SK-N-SH (cell line): ENCODE measurements at regions not wholly inside any gene's neighbourhood (a gene's known extent, or its start where the extent isn't known, plus 50 kb on each side); places are given as distances from the start of the nearest gene placed in this dataset.

Source experiments
- CTCF ChIA-PET: fragments of 300-600, 350-600 bp; formaldehyde crosslinking; extraction: SDS; loops from one replicate; lab custom pipeline; 2021; lab: Yijun Ruan, JAX
- POLR2A ChIA-PET: fragments of 350-600 bp; sonication (Branson Sonifier 250); formaldehyde crosslinking; extraction: SDS; loops from one replicate; lab custom pipeline; 2020; ENCODE audit warnings: antibody characterized with exemption, inconsistent platforms; lab: Yijun Ruan, JAX
- DNase-seq: peaks from one replicate; pipeline ENCODE4 v3.0.0; 2012
- H2AFZ ChIP-seq: fragments of 200-600 bp; sonication (generic); 2 replicates; pipeline ENCODE4 v1.8.1; 2016; ENCODE audit warnings: antibody characterized with exemption, mild to moderate bottlenecking, low read depth
- H3F3A ChIP-seq: fragments of 200-600 bp; sonication (generic); replicated peaks from 2 replicates; pipeline ENCODE3; 2016; ENCODE audit warnings: antibody characterized with exemption, mild to moderate bottlenecking; ENCODE audit not compliant: insufficient read depth
- H3K27ac ChIP-seq, 2 experiments: fragments of 200-500 bp in 1 of 2; fragments of 200-600 bp in 1 of 2; sonication (Bioruptor generic) in 1 of 2; sonication (generic), shearing (Covaris generic) in 1 of 2; 2 replicates each; pipeline versions ENCODE4 v1.5.1 to v1.6.1; 2014 to 2016; ENCODE audit warnings: low read depth in 2 of 2, inconsistent platforms in 1 of 2, low read length in 1 of 2, mild to moderate bottlenecking in 1 of 2, mixed read lengths in 1 of 2
- H3K27me3 ChIP-seq: fragments of 200-600 bp; sonication (generic), shearing (Covaris generic); 2 replicates; pipeline ENCODE4 v1.6.1; 2016; ENCODE audit warnings: mixed run types; ENCODE audit not compliant: insufficient read depth
- H3K36me3 ChIP-seq, 2 experiments: fragments of 200-500 bp in 1 of 2; fragments of 200-600 bp in 1 of 2; sonication (Bioruptor generic) in 1 of 2; sonication (generic) in 1 of 2; replicated peaks in 1 of 2; 2 replicates each; pipeline versions ENCODE3 to v1.5.1; 2014 to 2016; ENCODE audit warnings: low read length in 1 of 2, mild to moderate bottlenecking in 1 of 2; ENCODE audit not compliant: insufficient read depth in 2 of 2, control insufficient read depth in 1 of 2
- H3K4me1 ChIP-seq, 2 experiments: fragments of 200-500 bp in 1 of 2; fragments of 200-600 bp in 1 of 2; sonication (Bioruptor generic) in 1 of 2; sonication (generic), shearing (Covaris generic) in 1 of 2; 2 replicates each; pipeline versions ENCODE4 v1.5.1 to v1.6.1; 2014 to 2016; ENCODE audit warnings: low read depth in 1 of 2, low read length in 1 of 2, mixed run types in 1 of 2; ENCODE audit not compliant: insufficient read depth in 2 of 2, control insufficient read depth in 1 of 2
- H3K4me2 ChIP-seq: fragments of 200-600 bp; sonication (generic), shearing (Covaris generic); 2 replicates; pipeline ENCODE4 v1.6.1; 2017; ENCODE audit warnings: mixed run types
- H3K4me3 ChIP-seq, 2 experiments: fragments of 200-500 bp in 1 of 2; fragments of 200-600 bp in 1 of 2; sonication (Bioruptor generic) in 1 of 2; sonication (generic), shearing (Covaris generic) in 1 of 2; 2 replicates each; pipeline versions ENCODE4 v1.5.1 to v1.8.1; 2014 to 2016; ENCODE audit warnings: low read depth in 2 of 2, inconsistent platforms in 1 of 2, low read length in 1 of 2, mild to moderate bottlenecking in 1 of 2, mixed read lengths in 1 of 2, moderate library complexity in 1 of 2
- H3K79me2 ChIP-seq: fragments of 200-600 bp; sonication (generic); 2 replicates; pipeline ENCODE4 v1.8.1; 2017; ENCODE audit warnings: mild to moderate bottlenecking; ENCODE audit not compliant: insufficient read depth
- H3K9ac ChIP-seq: fragments of 200-600 bp; sonication (generic); 2 replicates; pipeline ENCODE4 v1.6.1; 2017; ENCODE audit warnings: mixed run types
- H3K9me2 ChIP-seq: fragments of 200-600 bp; sonication (generic); 2 replicates; pipeline ENCODE4 v1.6.1; 2017; ENCODE audit warnings: mixed run types
- H3K9me3 ChIP-seq: fragments of 200-600 bp; sonication (generic); 2 replicates; pipeline ENCODE4 v1.6.1; 2017; ENCODE audit warnings: mixed run types, mild to moderate bottlenecking, moderate library complexity
- H4K20me1 ChIP-seq: fragments of 200-600 bp; sonication (generic); 2 replicates; pipeline ENCODE4 v1.6.1; 2017; ENCODE audit warnings: mild to moderate bottlenecking, mixed run types; ENCODE audit not compliant: insufficient read depth
- CTCF ChIP-seq: fragments of 200-600 bp; sonication (generic); IDR thresholded peaks from 2 replicates; pipeline ENCODE4 v1.6.1; 2017; ENCODE audit warnings: antibody characterized with exemption, mild to moderate bottlenecking, moderate library complexity
- FOSL2 ChIP-seq: IDR thresholded peaks from 2 replicates; pipeline ENCODE4 v1.4.0; 2012; ENCODE audit warnings: low read depth, mild to moderate bottlenecking, moderate library complexity, borderline replicate concordance
- JUND ChIP-seq: IDR thresholded peaks from 2 replicates; pipeline ENCODE4 v1.4.0; 2012
- MEF2A ChIP-seq: IDR thresholded peaks from 2 replicates; pipeline ENCODE4 v1.4.0; 2012; ENCODE audit warnings: low read depth, borderline replicate concordance
- MXI1 ChIP-seq: IDR thresholded peaks from 2 replicates; pipeline ENCODE4 v1.6.1; 2012; ENCODE audit warnings: mild to moderate bottlenecking, low read depth, low read length, improper control_type of control experiment
- POLR2AphosphoS5 ChIP-seq: IDR thresholded peaks from 2 replicates; pipeline ENCODE4 v1.6.1; 2012; ENCODE audit warnings: low read depth, low read length
- RAD21 ChIP-seq: IDR thresholded peaks from 2 replicates; pipeline ENCODE4 v1.6.1; 2012; ENCODE audit warnings: mild to moderate bottlenecking, low read length
- RCOR1 ChIP-seq: fragments of 150-350 bp; IDR thresholded peaks from 2 replicates; pipeline ENCODE4 v1.6.1; 2017; ENCODE audit warnings: antibody characterized with exemption, low read length
- RXRA ChIP-seq: IDR thresholded peaks from 2 replicates; pipeline ENCODE4 v1.4.0; 2012; ENCODE audit warnings: low read depth, mild to moderate bottlenecking, borderline replicate concordance
- SIN3A ChIP-seq: IDR thresholded peaks from 2 replicates; pipeline ENCODE4 v1.6.1; 2012; ENCODE audit warnings: low read depth, mild to moderate bottlenecking, low read length, moderate library complexity, borderline replicate concordance
- TCF12 ChIP-seq: IDR thresholded peaks from 2 replicates; pipeline ENCODE4 v1.4.0; 2012
- TEAD4 ChIP-seq: IDR thresholded peaks from 2 replicates; pipeline ENCODE4 v1.4.0; 2012; ENCODE audit warnings: mild to moderate bottlenecking, borderline replicate concordance; ENCODE audit not compliant: insufficient read depth
- YY1 ChIP-seq: IDR thresholded peaks from 2 replicates; pipeline ENCODE4 v1.4.0; 2012; ENCODE audit warnings: low read depth, mild to moderate bottlenecking
- WGBS: methylation state at CpG from one replicate; pipeline ENCODE4 v1.1.6; 2017; ENCODE audit warnings: low lambda C conversion rate; 5-methylcytosine and 5-hydroxymethylcytosine counted together
- TF ChIP-seq, protein P1 (sequence below): IDR thresholded peaks from 2 replicates; pipeline ENCODE4 v1.4.0; 2012; ENCODE audit warnings: low read depth
- TF ChIP-seq, protein P2 (sequence below): IDR thresholded peaks from 2 replicates; pipeline ENCODE4 v1.6.1; 2012; ENCODE audit warnings: mild to moderate bottlenecking, low read depth, low read length, moderate library complexity

- no peaks in the 10 kb centered on the region for H3K9me3 ChIP-seq
- no peaks in the 10 kb centered on the region for H3K36me3 ChIP-seq
- no peaks in the 10 kb centered on the region for H3K27me3 ChIP-seq
- H2AFZ ChIP-seq, result no peak overlapping the region
- ChIA-PET CTCF (interaction anchor here (0.6 to 1.0 kb wide), 2 partner anchors 14 to 23 kb away, joined by 3 read pairs; no protein-coding TSS in a partner anchor), POLR2A (no interaction called here)
- TF ChIP-seq TCF12, result no peak
- no peak for TF ChIP-seq RXRA
- TF ChIP-seq MEF2A, result no peak
- TF ChIP-seq FOSL2, result no peak
- TF ChIP-seq, protein P1, sequence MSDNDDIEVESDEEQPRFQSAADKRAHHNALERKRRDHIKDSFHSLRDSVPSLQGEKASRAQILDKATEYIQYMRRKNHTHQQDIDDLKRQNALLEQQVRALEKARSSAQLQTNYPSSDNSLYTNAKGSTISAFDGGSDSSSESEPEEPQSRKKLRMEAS, result no peak
- TF ChIP-seq YY1, result no peak
- no peak for TF ChIP-seq POLR2AphosphoS5
- TF ChIP-seq MXI1, result no peak
- TF ChIP-seq, protein P2, sequence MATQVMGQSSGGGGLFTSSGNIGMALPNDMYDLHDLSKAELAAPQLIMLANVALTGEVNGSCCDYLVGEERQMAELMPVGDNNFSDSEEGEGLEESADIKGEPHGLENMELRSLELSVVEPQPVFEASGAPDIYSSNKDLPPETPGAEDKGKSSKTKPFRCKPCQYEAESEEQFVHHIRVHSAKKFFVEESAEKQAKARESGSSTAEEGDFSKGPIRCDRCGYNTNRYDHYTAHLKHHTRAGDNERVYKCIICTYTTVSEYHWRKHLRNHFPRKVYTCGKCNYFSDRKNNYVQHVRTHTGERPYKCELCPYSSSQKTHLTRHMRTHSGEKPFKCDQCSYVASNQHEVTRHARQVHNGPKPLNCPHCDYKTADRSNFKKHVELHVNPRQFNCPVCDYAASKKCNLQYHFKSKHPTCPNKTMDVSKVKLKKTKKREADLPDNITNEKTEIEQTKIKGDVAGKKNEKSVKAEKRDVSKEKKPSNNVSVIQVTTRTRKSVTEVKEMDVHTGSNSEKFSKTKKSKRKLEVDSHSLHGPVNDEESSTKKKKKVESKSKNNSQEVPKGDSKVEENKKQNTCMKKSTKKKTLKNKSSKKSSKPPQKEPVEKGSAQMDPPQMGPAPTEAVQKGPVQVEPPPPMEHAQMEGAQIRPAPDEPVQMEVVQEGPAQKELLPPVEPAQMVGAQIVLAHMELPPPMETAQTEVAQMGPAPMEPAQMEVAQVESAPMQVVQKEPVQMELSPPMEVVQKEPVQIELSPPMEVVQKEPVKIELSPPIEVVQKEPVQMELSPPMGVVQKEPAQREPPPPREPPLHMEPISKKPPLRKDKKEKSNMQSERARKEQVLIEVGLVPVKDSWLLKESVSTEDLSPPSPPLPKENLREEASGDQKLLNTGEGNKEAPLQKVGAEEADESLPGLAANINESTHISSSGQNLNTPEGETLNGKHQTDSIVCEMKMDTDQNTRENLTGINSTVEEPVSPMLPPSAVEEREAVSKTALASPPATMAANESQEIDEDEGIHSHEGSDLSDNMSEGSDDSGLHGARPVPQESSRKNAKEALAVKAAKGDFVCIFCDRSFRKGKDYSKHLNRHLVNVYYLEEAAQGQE, result no peak
- TF ChIP-seq SIN3A, result no peak
- no peak for TF ChIP-seq CTCF
- TF ChIP-seq TEAD4, result no peak
- TF ChIP-seq RAD21, result no peak
- TF ChIP-seq RCOR1, result no peak
- TF ChIP-seq JUND, result no peak
- no peak overlapping the region for H3K4me3 ChIP-seq
- H3K4me1 ChIP-seq, result no peaks in the 10 kb centered on the region
- 14% methylated on average over 4 of the region's 4 CpGs for WGBS
- H3K9ac ChIP-seq, result no peak overlapping the region
- no peaks in the 10 kb centered on the region for H4K20me1 ChIP-seq
- H3K4me2 ChIP-seq, result no peak overlapping the region
- H3K9me2 ChIP-seq, result no peaks in the 10 kb centered on the region
- no peaks in the 10 kb centered on the region for H3K79me2 ChIP-seq
- no peak for DNase-seq
- no peak overlapping the region for H3K27ac ChIP-seq
- H3F3A ChIP-seq, result no peaks in the 10 kb centered on the region
These were observed 526.2 kb upstream of the PFKP start for GRCh38 chr10:2541176-2541575.
